ENCODE measurements at regions not wholly inside any gene's neighbourhood (a gene's known extent, or its start where the extent isn't known, plus 50 kb on each side); places are given as distances from the start of the nearest gene placed in this dataset.
"Not testable (repeated sequence)": the region's sequence is repeated elsewhere in the genome, so short reads cannot be mapped to it uniquely, and the experiment has no call there.

DNA sequence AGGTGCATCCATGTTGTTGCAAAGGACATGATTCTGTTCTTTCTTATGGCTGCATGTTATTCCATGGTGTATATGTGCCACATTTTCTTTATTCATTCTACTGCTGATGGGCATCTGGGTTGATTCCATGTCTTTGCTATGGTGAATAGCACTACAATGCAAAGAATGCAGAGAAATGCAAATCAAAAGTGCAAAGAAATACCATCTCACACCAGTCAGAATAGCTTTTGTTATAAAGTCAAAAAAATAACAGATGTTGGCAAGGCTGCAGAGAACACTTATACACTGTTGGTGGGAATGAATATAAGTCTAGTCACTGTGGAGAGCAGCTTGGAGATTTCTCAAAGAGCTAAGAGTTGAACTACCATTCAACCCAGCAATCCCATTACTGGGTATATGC, 99.2 kb downstream of the DHRS2 start:
- Mint-ChIP-seq H3K4me1 (no peaks in the 10 kb centered on the region), H3K27ac (no peak overlapping the region), H3K4me3 (no peak overlapping the region), H3K36me3 (no peaks in the 10 kb centered on the region), H3K9me3 (peaks cover 5 to 17% (median 11%) of the 10 kb centered on the region in 7 donors), H3K27me3 (ENCODE audit: low read depth in 3 of 3) (peaks cover 0 to 2% (median 0%) of the 10 kb centered on the region in 3 donors)
- no peak overlapping the region for H3K27ac ChIP-seq (ENCODE audit: low read depth in 1 of 2, low read length in 2 of 2)
- H3K4me1 ChIP-seq (ENCODE audit: control insufficient read depth in 1 of 2, insufficient read depth in 2 of 2, low read length in 2 of 2): no peaks in the 10 kb centered on the region
- no peak overlapping the region for H3K4me3 ChIP-seq (replicated peaks in 1 of 3; ENCODE audit: low read depth in 2 of 3, low read length in 3 of 3)
- H4K20me1 ChIP-seq (ENCODE audit: insufficient read depth, low read length): no peaks in the 10 kb centered on the region
- H3K27me3 ChIP-seq (ENCODE audit: control insufficient read depth in 2 of 2, insufficient read depth in 2 of 2, low read length in 2 of 2): no peaks in the 10 kb centered on the region
- no peak for DNase-seq
- no peak overlapping the region for H3K9ac ChIP-seq (ENCODE audit: insufficient read depth, low read length, poor library complexity, severe bottlenecking)
- H3K4me2 ChIP-seq (replicated peaks; ENCODE audit: extremely low read depth, low read length, poor library complexity, severe bottlenecking): no peak overlapping the region
- H3K36me3 ChIP-seq (replicated peaks in 1 of 2; ENCODE audit: control insufficient read depth in 1 of 2, insufficient read depth in 2 of 2, low read length in 2 of 2): no peaks in the 10 kb centered on the region
- TF ChIP-seq, protein P1, sequence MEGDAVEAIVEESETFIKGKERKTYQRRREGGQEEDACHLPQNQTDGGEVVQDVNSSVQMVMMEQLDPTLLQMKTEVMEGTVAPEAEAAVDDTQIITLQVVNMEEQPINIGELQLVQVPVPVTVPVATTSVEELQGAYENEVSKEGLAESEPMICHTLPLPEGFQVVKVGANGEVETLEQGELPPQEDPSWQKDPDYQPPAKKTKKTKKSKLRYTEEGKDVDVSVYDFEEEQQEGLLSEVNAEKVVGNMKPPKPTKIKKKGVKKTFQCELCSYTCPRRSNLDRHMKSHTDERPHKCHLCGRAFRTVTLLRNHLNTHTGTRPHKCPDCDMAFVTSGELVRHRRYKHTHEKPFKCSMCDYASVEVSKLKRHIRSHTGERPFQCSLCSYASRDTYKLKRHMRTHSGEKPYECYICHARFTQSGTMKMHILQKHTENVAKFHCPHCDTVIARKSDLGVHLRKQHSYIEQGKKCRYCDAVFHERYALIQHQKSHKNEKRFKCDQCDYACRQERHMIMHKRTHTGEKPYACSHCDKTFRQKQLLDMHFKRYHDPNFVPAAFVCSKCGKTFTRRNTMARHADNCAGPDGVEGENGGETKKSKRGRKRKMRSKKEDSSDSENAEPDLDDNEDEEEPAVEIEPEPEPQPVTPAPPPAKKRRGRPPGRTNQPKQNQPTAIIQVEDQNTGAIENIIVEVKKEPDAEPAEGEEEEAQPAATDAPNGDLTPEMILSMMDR (IDR thresholded peaks at IDR 0.05): no peak
- no peaks in the 10 kb centered on the region for H3K9me3 ChIP-seq (replicated peaks in 1 of 2; ENCODE audit: control insufficient read depth in 1 of 2, insufficient read depth in 1 of 2, low read length in 2 of 2)
- intact Hi-C loops (cut with micrococcal nuclease): no loop called here
- no peak overlapping the region for H2AFZ ChIP-seq (ENCODE audit: insufficient read depth, low read depth, low read length, poor library complexity, severe bottlenecking)
- H3K79me2 ChIP-seq (ENCODE audit: insufficient read depth, low read length): no peaks in the 10 kb centered on the region

DNA sequence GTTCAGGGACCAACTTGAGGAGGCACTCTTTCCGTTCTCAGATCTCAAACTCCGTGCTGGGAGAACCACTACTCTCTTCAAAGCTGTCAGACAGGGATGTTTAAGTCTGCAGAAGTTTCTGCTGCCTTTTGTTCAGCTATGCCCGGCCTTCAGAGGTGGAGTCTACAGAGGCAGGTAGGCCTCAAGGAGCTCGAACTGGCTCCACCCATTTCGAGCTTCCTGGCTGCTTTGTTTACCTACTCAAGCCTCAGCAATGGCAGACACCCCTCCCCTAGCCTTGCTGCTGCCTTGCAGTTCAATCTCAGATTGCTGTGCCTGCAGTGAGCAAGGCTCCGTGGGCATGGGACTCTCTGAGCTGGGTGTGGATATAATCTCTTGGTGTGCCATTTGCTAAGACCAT, 108.2 kb downstream of the DHRS2 start:
- H4K20me1 ChIP-seq (ENCODE audit: insufficient read depth, low read length); H3K27ac Mint-ChIP-seq; H3K4me3 ChIP-seq (replicated peaks in 1 of 3; ENCODE audit: low read depth in 2 of 3, low read length in 3 of 3); H3K36me3 ChIP-seq (replicated peaks in 1 of 2; ENCODE audit: control insufficient read depth in 1 of 2, insufficient read depth in 2 of 2, low read length in 2 of 2); H3K4me1 ChIP-seq (ENCODE audit: control insufficient read depth in 1 of 2, insufficient read depth in 2 of 2, low read length in 2 of 2); H2AFZ ChIP-seq (ENCODE audit: insufficient read depth, low read depth, low read length, poor library complexity, severe bottlenecking); H3K27ac ChIP-seq (ENCODE audit: low read depth in 1 of 2, low read length in 2 of 2); intact Hi-C loops (cut with micrococcal nuclease); H3K4me2 ChIP-seq (replicated peaks; ENCODE audit: extremely low read depth, low read length, poor library complexity, severe bottlenecking); H3K9ac ChIP-seq (ENCODE audit: insufficient read depth, low read length, poor library complexity, severe bottlenecking); H3K27me3 ChIP-seq (ENCODE audit: control insufficient read depth in 2 of 2, insufficient read depth in 2 of 2, low read length in 2 of 2); H3K4me1 Mint-ChIP-seq; H3K27me3 Mint-ChIP-seq (ENCODE audit: low read depth in 3 of 3); H3K36me3 Mint-ChIP-seq; H3K9me3 ChIP-seq (replicated peaks in 1 of 2; ENCODE audit: control insufficient read depth in 1 of 2, insufficient read depth in 1 of 2, low read length in 2 of 2); H3K4me3 Mint-ChIP-seq; H3K79me2 ChIP-seq (ENCODE audit: insufficient read depth, low read length); DNase-seq: not testable (repeated sequence)
- H3K9me3 Mint-ChIP-seq: peaks cover 6 to 26% (median 12%) of the 10 kb centered on the region in 7 donors
- WGBS (ENCODE audit: insufficient coverage): 70% methylated on average over 4 of the region's 6 CpGs

Data from CD14-positive monocyte (primary cell).